ENCODE measurements at regions not wholly inside any gene's neighbourhood (a gene's known extent, or its start where the extent isn't known, plus 50 kb on each side); places are given as distances from the start of the nearest gene placed in this dataset.
"Not testable (repeated sequence)": the region's sequence is repeated elsewhere in the genome, so short reads cannot be mapped to it uniquely, and the experiment has no call there.

GRCh38 chr1:96522927-96523326 lies 198.7 kb upstream of the PTBP2 start:
- no peak for FAIRE-seq

GRCh38 chr1:96524100-96524499 lies 197.5 kb upstream of the PTBP2 start:
- FAIRE-seq: no peak

DNA sequence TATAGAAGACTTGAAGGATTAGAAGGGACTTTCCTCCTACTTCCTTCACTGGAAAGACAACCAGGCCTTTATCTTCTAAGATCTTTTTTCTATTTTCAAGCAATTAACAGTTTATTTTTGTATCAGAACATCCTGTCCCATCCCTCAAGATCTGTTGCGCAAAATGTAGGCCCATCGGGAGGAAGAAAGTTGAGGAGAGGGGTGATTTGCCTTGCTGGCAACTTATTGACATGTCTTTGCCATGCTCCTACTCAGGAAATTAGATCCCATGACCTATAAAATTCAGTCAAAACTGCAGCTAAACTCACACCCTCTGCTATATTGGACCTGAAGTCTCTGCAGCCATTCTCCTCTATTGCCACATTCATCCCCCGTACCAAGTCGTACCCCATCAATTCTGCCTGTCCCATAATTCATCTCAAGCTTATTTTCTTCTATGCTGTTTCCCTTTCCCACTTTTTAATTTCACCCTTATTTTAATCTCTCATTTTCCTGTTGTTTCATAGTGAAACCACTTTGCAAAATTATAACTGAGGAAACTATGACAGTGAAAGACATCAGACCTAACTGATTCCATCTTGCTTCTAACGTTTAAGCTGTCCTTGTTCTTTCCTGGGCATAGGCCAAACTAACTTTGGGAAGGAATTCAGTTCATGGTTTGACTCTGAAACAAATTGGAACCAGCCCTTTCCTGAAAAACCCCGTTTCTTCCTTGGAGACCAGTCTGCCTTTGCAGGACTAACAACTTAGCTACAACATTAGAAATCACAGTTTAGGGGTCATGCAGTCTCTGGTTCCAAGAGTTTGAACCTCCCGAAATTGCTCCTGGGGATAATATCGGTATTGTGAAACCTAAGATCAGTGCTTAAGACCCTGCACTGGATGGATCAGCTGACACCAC lies 195.7 kb upstream of the PTBP2 start:
- FAIRE-seq: no peak

- not testable (repeated sequence) for FAIRE-seq
Observed at GRCh38 chr1:96528672-96529071, 192.9 kb upstream of the PTBP2 start.

- no peak for FAIRE-seq
Observed at GRCh38 chr1:96533820-96534219, 187.8 kb upstream of the PTBP2 start.

DNA sequence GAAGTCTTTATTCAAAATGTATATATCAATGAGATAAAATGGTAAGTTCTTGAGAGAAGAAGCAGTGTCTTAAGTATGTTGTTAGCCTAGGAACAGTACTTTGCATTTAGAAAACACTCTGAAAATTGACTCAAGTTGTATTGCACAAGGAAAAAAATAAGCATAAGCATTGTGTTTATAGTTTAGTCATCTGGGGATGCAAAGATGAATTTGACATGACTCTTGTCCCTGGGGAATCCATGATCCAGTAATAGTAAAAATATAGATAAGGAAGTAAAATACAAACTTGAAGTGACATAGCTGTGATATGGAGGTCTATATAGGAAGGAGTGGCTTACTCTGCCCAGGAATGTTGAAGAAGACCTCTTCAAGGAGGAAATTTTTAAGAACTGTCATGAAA lies 185.0 kb upstream of the PTBP2 start:
- no peak for FAIRE-seq

DNA sequence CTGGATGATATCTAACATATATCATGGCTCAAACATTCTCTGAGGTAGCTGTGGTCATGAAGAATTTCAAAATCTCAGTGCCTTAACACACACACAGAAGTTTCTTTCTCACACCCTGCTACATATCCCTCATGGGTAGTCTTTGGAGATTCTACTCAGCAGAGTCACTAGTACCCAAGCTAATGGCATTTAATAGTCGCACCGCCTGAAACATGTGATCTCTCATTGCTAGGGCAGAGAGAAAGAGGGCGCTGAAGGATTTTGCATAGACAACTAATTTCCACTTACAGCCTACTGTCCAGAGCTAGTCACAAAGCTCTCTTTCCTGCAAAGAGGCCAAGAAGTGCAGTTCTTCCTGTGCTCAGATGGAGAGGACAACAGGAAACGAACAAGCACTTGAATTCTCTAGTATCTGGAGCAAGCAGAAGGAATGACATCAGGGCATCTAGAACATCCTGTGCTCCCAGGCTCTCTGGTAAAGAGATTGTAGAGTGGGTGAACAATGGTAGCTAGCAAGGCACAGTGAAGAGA lies 183.4 kb upstream of the PTBP2 start:
- no peak for FAIRE-seq

DNA sequence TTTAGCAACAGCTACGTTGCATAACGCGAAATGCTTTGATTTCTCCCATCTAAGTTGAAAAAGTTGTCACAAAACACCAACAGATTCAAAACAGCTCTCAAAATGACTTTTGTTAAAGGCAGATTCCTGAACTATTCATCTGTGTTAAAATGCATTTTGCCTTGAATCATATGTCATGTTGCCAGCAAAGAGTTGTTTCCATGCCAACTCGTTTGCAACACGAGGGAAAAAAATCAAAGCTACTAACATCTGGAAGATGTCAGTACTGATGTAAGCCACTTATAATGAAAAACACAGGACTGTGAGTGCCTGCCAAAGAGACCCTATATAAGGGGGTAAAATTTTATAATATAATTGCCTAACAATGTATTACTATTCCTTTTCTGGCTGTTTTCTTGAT lies 182.7 kb upstream of the PTBP2 start:
- no peak for FAIRE-seq

GRCh38 chr1:96541491-96541890 lies 180.1 kb upstream of the PTBP2 start:
- no peak for FAIRE-seq

DNA sequence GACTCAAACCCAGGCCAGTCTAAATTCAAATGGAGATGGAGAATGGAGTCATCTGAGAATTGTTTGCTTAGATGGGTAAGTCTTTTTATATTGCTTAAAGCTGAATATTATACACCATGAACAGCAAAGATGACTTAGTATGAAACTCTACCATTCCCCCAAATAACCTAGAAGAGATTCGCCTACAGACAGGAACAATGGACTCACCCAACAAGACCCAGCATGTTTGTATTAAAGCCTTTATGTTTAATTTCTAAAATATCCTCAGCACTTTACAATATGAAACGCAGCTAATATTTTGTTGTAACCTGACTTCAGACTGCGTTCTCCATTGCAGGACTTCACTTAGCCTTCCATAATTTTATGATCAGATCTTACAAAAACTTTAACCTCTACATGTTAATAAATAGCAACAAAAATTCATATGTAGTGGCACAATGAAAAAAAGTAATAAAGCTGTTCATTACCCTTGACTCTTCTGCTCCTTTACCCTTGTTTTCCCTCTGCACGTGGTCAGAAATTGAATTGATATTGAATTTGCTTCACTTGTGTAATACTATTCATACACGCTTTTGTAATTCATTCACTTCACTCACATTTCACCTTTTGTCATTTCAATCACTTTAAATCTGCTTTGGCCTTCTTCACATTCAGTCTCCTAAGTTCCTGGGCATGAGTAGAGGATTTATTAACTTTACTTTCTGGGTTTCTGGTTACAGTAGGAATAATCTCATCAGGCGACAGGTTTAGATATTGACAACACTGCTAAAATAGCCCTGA lies 177.3 kb upstream of the PTBP2 start:
- FAIRE-seq: no peak

- FAIRE-seq: no peak
Observed at GRCh38 chr1:96544831-96545221, 176.8 kb upstream of the PTBP2 start.

DNA sequence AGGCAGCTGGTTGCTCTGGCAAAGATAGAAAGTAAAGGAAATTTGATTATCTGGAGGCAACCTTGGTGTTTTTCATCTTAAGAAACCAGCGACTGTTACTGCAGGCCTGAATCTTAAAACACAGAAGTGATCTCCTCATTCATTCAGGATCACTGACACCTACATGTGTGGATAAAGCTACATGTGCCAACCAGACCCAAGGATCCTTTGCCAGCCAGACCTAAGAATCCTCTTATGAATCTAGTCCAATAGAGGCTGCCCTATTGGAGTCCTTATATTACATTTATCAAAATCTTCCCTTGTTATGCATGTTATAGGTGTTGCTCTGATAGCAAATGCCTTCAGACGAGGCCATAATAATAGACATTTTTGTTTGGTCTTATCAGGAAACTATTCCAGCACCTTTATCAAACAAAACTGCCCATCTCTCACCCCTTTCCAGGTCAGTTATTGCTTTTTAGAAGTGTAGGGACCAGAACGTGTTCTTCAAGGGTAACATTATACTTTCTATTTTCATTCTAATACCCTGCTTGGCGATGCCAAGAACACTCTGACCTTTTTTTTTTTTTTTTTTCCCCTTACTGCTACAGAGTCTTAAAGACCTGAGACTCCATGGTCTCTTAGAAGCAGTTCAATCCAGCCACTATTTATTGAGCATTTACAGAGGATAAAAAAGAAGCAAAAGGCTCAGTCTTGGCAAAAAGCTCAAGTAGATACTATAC lies 175.5 kb upstream of the PTBP2 start:
- no peak for FAIRE-seq

DNA sequence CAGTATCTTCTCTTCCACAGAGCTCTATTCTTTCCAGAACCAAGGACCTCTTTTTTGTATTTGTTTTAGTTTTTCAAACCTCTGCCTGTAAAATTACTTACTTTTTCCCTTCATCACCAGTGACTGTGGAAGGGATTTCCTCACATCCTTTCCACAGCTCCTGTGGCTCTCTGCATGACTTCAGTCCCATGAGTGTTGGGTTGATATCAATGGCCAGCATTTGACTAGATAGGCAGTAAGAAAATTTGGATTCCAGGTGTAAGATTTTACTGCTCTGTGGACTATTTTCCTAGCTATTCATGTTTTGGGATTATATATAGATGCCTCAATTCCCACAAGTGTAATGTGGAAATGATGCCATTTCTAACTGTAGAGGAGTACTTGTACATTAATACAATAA lies 171.5 kb upstream of the PTBP2 start:
- no peak for FAIRE-seq

GRCh38 chr1:96552451-96552850 lies 169.1 kb upstream of the PTBP2 start:
- no peak for FAIRE-seq

GRCh38 chr1:96553811-96554210 lies 167.8 kb upstream of the PTBP2 start:
- no peak for FAIRE-seq

DNA sequence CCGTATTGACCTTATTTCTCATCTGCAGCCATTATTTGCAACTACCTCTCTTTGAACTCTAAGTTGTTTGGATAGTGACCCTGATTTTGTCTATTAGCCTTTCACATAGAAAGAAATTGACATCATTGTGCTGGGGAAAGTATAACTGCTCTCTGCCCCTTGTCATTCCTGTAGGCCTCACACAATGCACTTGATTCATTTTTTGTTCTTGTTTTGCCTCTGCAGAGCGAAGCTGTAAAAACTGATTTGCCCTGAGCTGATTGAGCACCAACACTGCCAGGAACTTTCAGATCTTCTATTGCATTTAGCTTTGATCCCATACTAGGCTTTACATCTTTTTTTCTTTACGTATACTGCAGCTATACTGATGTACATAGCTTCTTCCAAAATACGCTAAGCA lies 167.2 kb upstream of the PTBP2 start:
- no peak for FAIRE-seq

GRCh38 chr1:96557336-96557735 lies 164.2 kb upstream of the PTBP2 start:
- FAIRE-seq: no peak

DNA sequence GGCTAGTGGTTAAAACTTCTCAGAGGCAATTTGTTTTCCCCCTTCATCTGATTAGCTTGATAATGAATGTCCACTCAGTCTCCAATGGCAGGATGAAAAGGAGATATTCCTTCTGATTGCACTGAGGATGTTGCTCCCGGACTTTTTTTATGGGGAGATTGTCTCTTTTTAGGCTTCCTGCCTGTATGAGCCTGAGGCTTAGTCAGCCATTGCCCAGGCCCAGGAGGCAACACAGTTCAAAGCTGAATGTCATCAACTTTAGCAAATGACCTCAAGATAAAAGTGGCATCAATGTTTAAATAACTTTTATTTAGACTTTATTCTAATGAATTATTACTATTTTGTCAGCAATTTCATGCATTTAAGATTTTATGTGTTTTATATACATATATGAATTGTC lies 162.9 kb upstream of the PTBP2 start:
- no peak for FAIRE-seq

GRCh38 chr1:96559181-96559580 lies 162.4 kb upstream of the PTBP2 start:
- no peak for FAIRE-seq

DNA sequence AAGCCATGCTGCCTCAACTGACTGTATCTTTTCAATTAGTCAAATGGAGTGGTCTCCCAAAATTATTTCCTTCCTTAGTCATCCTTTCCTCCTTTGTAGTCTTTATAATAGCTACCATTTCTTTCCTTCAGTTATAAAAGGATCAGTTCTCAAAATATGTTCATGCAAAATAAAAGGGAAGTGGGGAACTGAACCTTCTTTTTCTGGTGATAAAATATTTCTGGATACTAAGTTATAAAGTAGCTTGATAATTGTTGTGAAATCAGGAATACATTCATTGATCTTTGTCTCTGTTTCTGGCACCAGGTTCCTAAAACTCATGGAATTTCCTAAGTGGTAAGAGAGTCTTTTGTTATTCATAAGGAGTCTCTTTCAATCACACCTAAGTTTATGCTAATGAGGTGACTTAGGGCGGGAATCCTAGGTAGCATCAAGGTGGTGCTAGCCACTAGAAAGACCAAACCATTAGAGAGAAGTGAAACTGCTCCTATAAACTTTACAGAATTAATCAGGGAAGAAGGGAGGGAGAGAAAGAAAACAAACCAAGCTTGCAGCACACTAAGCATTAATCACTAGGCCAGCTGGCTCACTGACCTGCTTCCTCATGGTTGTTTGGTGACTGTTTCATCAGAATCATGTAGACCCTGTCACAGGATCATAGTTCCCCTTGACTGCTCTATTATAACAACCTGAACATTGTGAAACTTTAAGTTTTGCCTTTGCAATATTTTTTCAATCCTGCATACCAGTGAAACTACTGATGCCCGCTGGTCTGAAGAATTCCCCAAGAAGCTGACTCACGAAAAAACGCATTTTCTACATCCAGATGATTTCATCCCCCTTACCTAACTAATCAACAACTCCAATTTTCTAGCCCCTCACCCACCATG lies 161.6 kb upstream of the PTBP2 start:
- no peak for FAIRE-seq

- FAIRE-seq: no peak
Observed at GRCh38 chr1:96562094-96562493, 159.5 kb upstream of the PTBP2 start.

DNA sequence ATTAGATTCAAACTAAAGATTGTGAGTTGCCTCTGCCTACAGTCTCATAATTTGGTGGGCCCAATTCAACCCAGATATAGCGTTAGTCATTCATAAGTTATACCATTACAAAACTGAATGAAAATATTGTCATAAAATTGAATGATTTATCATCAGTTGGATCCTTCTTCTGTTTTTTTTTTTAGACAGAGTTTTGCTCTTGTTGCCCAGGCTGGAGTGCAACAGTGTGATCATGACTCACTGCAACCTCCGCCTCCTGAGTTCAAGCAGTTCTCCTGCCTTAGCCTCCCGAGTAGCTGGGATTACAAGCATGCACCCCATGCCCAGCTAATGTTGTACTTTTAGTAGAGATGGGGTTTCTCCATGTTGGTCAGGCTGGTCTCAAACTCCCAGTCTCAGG lies 157.2 kb upstream of the PTBP2 start:
- not testable (repeated sequence) for FAIRE-seq
